ENCODE measurements at regions not wholly inside any gene's neighbourhood (a gene's known extent, or its start where the extent isn't known, plus 50 kb on each side); places are given as distances from the start of the nearest gene placed in this dataset.

DNA sequence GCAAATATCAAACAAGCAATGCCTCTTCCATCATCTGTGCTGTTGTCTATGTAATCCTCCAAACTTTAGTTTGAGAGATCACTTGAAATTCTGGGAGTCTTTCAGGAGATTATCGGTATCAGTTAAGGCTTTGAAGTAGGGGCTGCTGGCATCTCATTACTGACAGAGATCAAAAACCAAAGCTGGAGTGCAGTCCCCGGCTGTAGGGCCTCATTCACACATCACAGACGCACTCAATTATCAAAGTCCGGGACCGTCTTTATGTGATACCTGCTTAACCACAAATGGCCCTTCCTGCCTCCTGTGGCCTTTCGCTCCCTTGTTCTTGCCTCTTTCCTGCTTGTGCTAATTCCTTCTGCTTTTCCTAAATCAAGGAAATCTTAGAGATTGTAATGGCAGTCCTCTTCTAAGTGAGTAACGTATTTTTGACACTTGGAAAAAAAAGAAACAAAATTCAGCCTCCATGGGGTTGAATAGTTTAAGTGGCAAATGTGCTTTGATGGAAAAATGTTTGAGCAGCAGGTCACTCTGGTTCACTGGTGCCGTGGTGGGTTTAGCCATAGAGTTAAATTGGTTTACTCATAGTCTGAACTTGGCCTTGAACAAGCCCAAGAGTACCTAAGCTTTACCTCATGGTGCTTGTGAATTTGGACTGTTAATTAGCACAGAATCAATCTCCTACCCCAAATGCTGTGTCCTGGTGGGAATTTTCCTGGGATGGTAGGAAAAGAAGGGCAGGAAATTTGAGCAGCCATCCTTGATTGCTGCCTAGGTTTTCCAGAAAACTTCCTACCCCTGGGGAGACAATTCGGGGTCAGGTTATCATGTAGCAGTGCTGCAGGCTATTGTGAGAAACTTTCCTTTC, 178.9 kb upstream of the LYZL1 start:
- Histone ChIP-seq H3K27ac (ENCODE audit: insufficient read depth, low read length) (no peak overlapping the region), H3K36me3 (ENCODE audit: control insufficient read depth, insufficient read depth, low read length) (no peaks in the 10 kb centered on the region), H3K4me2 (ENCODE audit: extremely low read depth, insufficient read depth, low read length) (no peak overlapping the region), H2AFZ (ENCODE audit: low read length) (no peak overlapping the region), H3K4me3 (replicated peaks in 1 of 4; ENCODE audit: control extremely low read depth in 1 of 4, insufficient read depth in 1 of 4, low read depth in 3 of 4, low read length in 4 of 4) (no peak overlapping the region), H3K9ac (ENCODE audit: insufficient read depth, low read length) (no peak overlapping the region), H3K27me3 (ENCODE audit: control insufficient read depth, insufficient read depth, low read length) (no peaks in the 10 kb centered on the region), H3K79me2 (ENCODE audit: control insufficient read depth, insufficient read depth, low read length) (no peaks in the 10 kb centered on the region), H3K4me1 (ENCODE audit: control insufficient read depth, extremely low read depth, insufficient read depth, low read length) (peaks cover 2% of the 10 kb centered on the region), H3K9me3 (ENCODE audit: control insufficient read depth, insufficient read depth, low read depth, low read length) (no peaks in the 10 kb centered on the region), H4K20me1 (ENCODE audit: control insufficient read depth, extremely low read depth, insufficient read depth, low read length) (no peaks in the 10 kb centered on the region)
- DNase-seq (ENCODE audit: low read depth in 2 of 2) = no peak
- TF ChIP-seq EZH2 (IDR thresholded peaks at IDR 0.05; ENCODE audit: low read length, missing control alignments) (no peak), CTCF (conservative IDR thresholded peaks at IDR 0.05 in 1 of 2, IDR thresholded peaks at IDR 0.05 in 1 of 2; ENCODE audit: low read depth in 1 of 2, low read length in 2 of 2) (no peak)

- no peak for TF ChIP-seq CTCF (conservative IDR thresholded peaks at IDR 0.05 in 1 of 2, IDR thresholded peaks at IDR 0.05 in 1 of 2; ENCODE audit: low read depth in 1 of 2, low read length in 2 of 2)
- no peak for TF ChIP-seq EZH2 (IDR thresholded peaks at IDR 0.05; ENCODE audit: low read length, missing control alignments)
- H3K27ac ChIP-seq (ENCODE audit: insufficient read depth, low read length) = no peak overlapping the region
- no peak overlapping the region for H3K4me2 ChIP-seq (ENCODE audit: extremely low read depth, insufficient read depth, low read length)
- no peaks in the 10 kb centered on the region for H3K27me3 ChIP-seq (ENCODE audit: control insufficient read depth, insufficient read depth, low read length)
- no peak overlapping the region for H2AFZ ChIP-seq (ENCODE audit: low read length)
- H3K4me1 ChIP-seq (ENCODE audit: control insufficient read depth, extremely low read depth, insufficient read depth, low read length) = no peaks in the 10 kb centered on the region
- no peaks in the 10 kb centered on the region for H3K79me2 ChIP-seq (ENCODE audit: control insufficient read depth, insufficient read depth, low read length)
- no peak for DNase-seq (ENCODE audit: low read depth in 2 of 2)
- no peak overlapping the region for H3K4me3 ChIP-seq (replicated peaks in 1 of 4; ENCODE audit: control extremely low read depth in 1 of 4, insufficient read depth in 1 of 4, low read depth in 3 of 4, low read length in 4 of 4)
- no peaks in the 10 kb centered on the region for H3K9me3 ChIP-seq (ENCODE audit: control insufficient read depth, insufficient read depth, low read depth, low read length)
- H3K9ac ChIP-seq (ENCODE audit: insufficient read depth, low read length) = no peak overlapping the region
- H3K36me3 ChIP-seq (ENCODE audit: control insufficient read depth, insufficient read depth, low read length) = no peaks in the 10 kb centered on the region
- no peaks in the 10 kb centered on the region for H4K20me1 ChIP-seq (ENCODE audit: control insufficient read depth, extremely low read depth, insufficient read depth, low read length)
These were observed 175.8 kb upstream of the LYZL1 start for GRCh38 chr10:29112827-29113615.

GRCh38 chr10:29113616-29113945, 175.3 kb upstream of the LYZL1 start:
- no peak overlapping the region for H3K4me2 ChIP-seq (ENCODE audit: extremely low read depth, insufficient read depth, low read length)

More at GRCh38 chr10:29113616-29113945, 175.3 kb upstream of the LYZL1 start:
- H3K36me3 ChIP-seq (ENCODE audit: control insufficient read depth, insufficient read depth, low read length) = no peaks in the 10 kb centered on the region
- H3K27me3 ChIP-seq (ENCODE audit: control insufficient read depth, insufficient read depth, low read length) = no peaks in the 10 kb centered on the region
- no peaks in the 10 kb centered on the region for H3K4me1 ChIP-seq (ENCODE audit: control insufficient read depth, extremely low read depth, insufficient read depth, low read length)
- no peak overlapping the region for H3K4me3 ChIP-seq (replicated peaks in 1 of 4; ENCODE audit: control extremely low read depth in 1 of 4, insufficient read depth in 1 of 4, low read depth in 3 of 4, low read length in 4 of 4)
- no peak overlapping the region for H3K9ac ChIP-seq (ENCODE audit: insufficient read depth, low read length)
- no peaks in the 10 kb centered on the region for H4K20me1 ChIP-seq (ENCODE audit: control insufficient read depth, extremely low read depth, insufficient read depth, low read length)
- DNase-seq (ENCODE audit: low read depth in 2 of 2) = no peak
- no peaks in the 10 kb centered on the region for H3K9me3 ChIP-seq (ENCODE audit: control insufficient read depth, insufficient read depth, low read depth, low read length)
- H2AFZ ChIP-seq (ENCODE audit: low read length) = no peak overlapping the region
- no peak overlapping the region for H3K27ac ChIP-seq (ENCODE audit: insufficient read depth, low read length)
- no peaks in the 10 kb centered on the region for H3K79me2 ChIP-seq (ENCODE audit: control insufficient read depth, insufficient read depth, low read length)
- TF ChIP-seq EZH2 (IDR thresholded peaks at IDR 0.05; ENCODE audit: low read length, missing control alignments) = no peak
- TF ChIP-seq CTCF (conservative IDR thresholded peaks at IDR 0.05 in 1 of 2, IDR thresholded peaks at IDR 0.05 in 1 of 2; ENCODE audit: low read depth in 1 of 2, low read length in 2 of 2) = no peak

Measured in fibroblast of lung (primary cell).